IMR-90 (cell line): ENCODE measurements at regions not wholly inside any gene's neighbourhood (a gene's known extent, or its start where the extent isn't known, plus 50 kb on each side); places are given as distances from the start of the nearest gene placed in this dataset.

ENCODE experiments used
- CHD1 ChIP-seq: IDR thresholded peaks from 2 replicates; pipeline ENCODE4 v1.6.1; 2012; ENCODE audit warnings: low read depth, low read length, improper control_type of control experiment
- CTCF ChIP-seq: conservative IDR thresholded peaks from 2 replicates; pipeline ENCODE4 v1.5.1; 2012; ENCODE audit warnings: mild to moderate bottlenecking, low read depth, low read length, improper control_type of control experiment

GRCh38 chr2:220450846-220451245 is 823.4 kb downstream of the SLC4A3 start:
- TF ChIP-seq CHD1, result no peak
- no peak for TF ChIP-seq CTCF
